GM19372 (cell line): ENCODE measurements at regions not wholly inside any gene's neighbourhood (a gene's known extent, or its start where the extent isn't known, plus 50 kb on each side); places are given as distances from the start of the nearest gene placed in this dataset.

Experiments
- ATAC-seq: cut with Tn5 transposase; IDR thresholded peaks from one replicate; pipeline ENCODE4 v1.9.1; 2021; ENCODE audit warnings: mild to moderate bottlenecking, low read depth, moderate library complexity; ENCODE audit not compliant: unreplicated experiment

GRCh38 chr14:25220514-25220913 lies 170.6 kb upstream of the STXBP6 start:
- ATAC-seq, result no peak

GRCh38 chr14:25215607-25216006 lies 165.7 kb upstream of the STXBP6 start:
- ATAC-seq, result no peak

GRCh38 chr14:25197885-25198284 lies 147.9 kb upstream of the STXBP6 start:
- no peak for ATAC-seq

GRCh38 chr14:25180221-25180620 lies 130.3 kb upstream of the STXBP6 start:
- no peak for ATAC-seq

GRCh38 chr14:25178255-25178654 lies 128.3 kb upstream of the STXBP6 start:
- ATAC-seq, result no peak

GRCh38 chr14:25150934-25151790 lies 101.2 kb upstream of the STXBP6 start:
- ATAC-seq, result no peak

GRCh38 chr14:25150401-25150800 lies 100.5 kb upstream of the STXBP6 start:
- no peak for ATAC-seq

GRCh38 chr14:25140411-25140810 lies 90.5 kb upstream of the STXBP6 start:
- ATAC-seq, result no peak

GRCh38 chr14:25136811-25137210 lies 86.9 kb upstream of the STXBP6 start:
- ATAC-seq, result no peak

- no peak for ATAC-seq
Measured at GRCh38 chr14:25134184-25134583, 84.2 kb upstream of the STXBP6 start.

- ATAC-seq, result peak; percentile 91
Measured at GRCh38 chr14:25132732-25133422, 82.9 kb upstream of the STXBP6 start.

- no peak for ATAC-seq
Measured at GRCh38 chr14:25132094-25132493, 82.1 kb upstream of the STXBP6 start.

GRCh38 chr14:25122843-25123242 lies 72.9 kb upstream of the STXBP6 start:
- no peak for ATAC-seq

GRCh38 chr14:25122211-25122610 lies 72.3 kb upstream of the STXBP6 start:
- no peak for ATAC-seq

GRCh38 chr14:25121337-25122129 lies 71.6 kb upstream of the STXBP6 start:
- no peak for ATAC-seq

- ATAC-seq, result no peak
Measured at GRCh38 chr14:25120261-25120660, 70.3 kb upstream of the STXBP6 start.

GRCh38 chr14:25118671-25119070 lies 68.7 kb upstream of the STXBP6 start:
- no peak for ATAC-seq

- ATAC-seq, result no peak
Measured at GRCh38 chr14:25117342-25117741, 67.4 kb upstream of the STXBP6 start.

GRCh38 chr14:25116607-25117006 lies 66.7 kb upstream of the STXBP6 start:
- ATAC-seq, result no peak

- ATAC-seq, result no peak
Measured at GRCh38 chr14:25113394-25113793, 63.4 kb upstream of the STXBP6 start.

- no peak for ATAC-seq
Measured at GRCh38 chr14:25111061-25111601, 61.2 kb upstream of the STXBP6 start.
